ENCODE measurements at regions not wholly inside any gene's neighbourhood (a gene's known extent, or its start where the extent isn't known, plus 50 kb on each side); places are given as distances from the start of the nearest gene placed in this dataset.
A peak's percentile ranks its signal among the peaks of the same experiment; 100 is the strongest.

DNA sequence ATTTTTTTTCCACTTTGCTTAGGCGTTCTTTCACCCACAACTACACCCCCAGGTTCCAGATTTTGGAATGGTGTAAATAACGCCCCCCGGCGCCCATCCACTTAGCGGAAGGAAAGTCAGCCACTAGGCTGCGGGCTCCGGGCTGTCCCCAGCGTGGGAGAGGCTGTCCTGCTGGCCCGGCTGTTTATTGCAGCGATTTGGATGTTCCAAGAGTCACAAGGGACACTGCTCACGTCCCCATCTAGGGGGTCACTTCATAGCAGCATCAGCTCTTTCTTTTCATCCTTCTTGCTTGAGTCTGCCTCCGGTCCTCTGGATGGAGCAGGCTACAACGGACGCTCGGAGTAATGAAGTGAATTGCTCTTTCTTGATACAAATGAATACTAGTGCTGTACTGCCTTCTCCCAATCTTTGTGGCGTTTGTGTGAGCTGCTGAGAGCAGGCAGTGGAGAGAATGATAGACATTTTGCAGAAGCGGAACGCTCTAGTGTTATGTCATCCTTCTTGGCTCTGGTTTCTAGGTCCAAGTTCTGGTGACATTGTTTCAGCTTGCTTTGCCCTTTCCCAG, 50.7 kb upstream of the PAIP2B start:
- peak; percentile 2 for DNase-seq (ENCODE audit: low read depth)

DNA sequence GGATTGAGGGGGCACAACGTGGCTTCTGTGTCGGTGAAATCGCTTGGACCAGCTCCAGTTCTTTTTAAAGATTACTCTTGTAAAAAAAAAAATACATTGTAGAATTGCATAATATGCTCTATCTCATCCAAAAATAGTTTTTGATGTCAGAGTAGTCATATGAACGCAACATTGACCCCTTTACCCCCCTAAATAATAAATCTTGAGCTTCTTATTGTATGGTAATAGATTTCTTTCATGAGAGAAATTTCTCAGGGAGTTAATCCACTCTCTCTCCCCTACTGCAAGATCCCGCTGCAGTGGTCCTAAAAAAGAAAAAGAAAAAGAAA, 50.2 kb upstream of the PAIP2B start:
- DNase-seq (ENCODE audit: low read depth): no peak

- DNase-seq (ENCODE audit: low read depth): peak; percentile 79
Observed at GRCh38 chr2:71276311-71277146, 49.6 kb upstream of the PAIP2B start.
